A673 (cell line): ENCODE measurements at regions not wholly inside any gene's neighbourhood (a gene's known extent, or its start where the extent isn't known, plus 50 kb on each side); places are given as distances from the start of the nearest gene placed in this dataset.

Experiments
- CTCF ChIP-seq: fragments of 300-800, 200-600 bp; sonication (generic); conservative IDR thresholded peaks from 2 replicates; pipeline ENCODE4 v1.5.1; 2017; ENCODE audit warnings: low read depth, mild to moderate bottlenecking, antibody characterized with exemption, low read length, moderate library complexity, mixed read lengths
- EZH2 ChIP-seq: fragments of 200-600 bp; sonication (generic); IDR thresholded peaks from 2 replicates; pipeline ENCODE4 v1.6.1; 2017; ENCODE audit warnings: borderline replicate concordance, low read depth, mild to moderate bottlenecking, mixed read lengths, antibody characterized with exemption, low read length; ENCODE audit not compliant: poor library complexity, severe bottlenecking

GRCh38 chr6:99736302-99736701 is 129.7 kb downstream of the PRDM13 start:
- TF ChIP-seq CTCF, result no peak
- no peak for TF ChIP-seq EZH2
